SK-N-SH (cell line): ENCODE measurements at regions not wholly inside any gene's neighbourhood (a gene's known extent, or its start where the extent isn't known, plus 50 kb on each side); places are given as distances from the start of the nearest gene placed in this dataset.
A peak's percentile ranks its signal among the peaks of the same experiment; 100 is the strongest.

ENCODE experiments used
- CTCF ChIA-PET: fragments of 300-600, 350-600 bp; formaldehyde crosslinking; extraction: SDS; loops from one replicate; lab custom pipeline; 2021; lab: Yijun Ruan, JAX
- POLR2A ChIA-PET: fragments of 350-600 bp; sonication (Branson Sonifier 250); formaldehyde crosslinking; extraction: SDS; loops from one replicate; lab custom pipeline; 2020; ENCODE audit warnings: antibody characterized with exemption, inconsistent platforms; lab: Yijun Ruan, JAX
- DNase-seq: peaks from one replicate; pipeline ENCODE4 v3.0.0; 2012
- H2AFZ ChIP-seq: fragments of 200-600 bp; sonication (generic); 2 replicates; pipeline ENCODE4 v1.8.1; 2016; ENCODE audit warnings: antibody characterized with exemption, mild to moderate bottlenecking, low read depth
- H3F3A ChIP-seq: fragments of 200-600 bp; sonication (generic); replicated peaks from 2 replicates; pipeline ENCODE3; 2016; ENCODE audit warnings: antibody characterized with exemption, mild to moderate bottlenecking; ENCODE audit not compliant: insufficient read depth
- H3K27ac ChIP-seq, 2 experiments: fragments of 200-500 bp in 1 of 2; fragments of 200-600 bp in 1 of 2; sonication (Bioruptor generic) in 1 of 2; sonication (generic), shearing (Covaris generic) in 1 of 2; 2 replicates each; pipeline versions ENCODE4 v1.5.1 to v1.6.1; 2014 to 2016; ENCODE audit warnings: low read depth in 2 of 2, inconsistent platforms in 1 of 2, low read length in 1 of 2, mild to moderate bottlenecking in 1 of 2, mixed read lengths in 1 of 2
- H3K27me3 ChIP-seq: fragments of 200-600 bp; sonication (generic), shearing (Covaris generic); 2 replicates; pipeline ENCODE4 v1.6.1; 2016; ENCODE audit warnings: mixed run types; ENCODE audit not compliant: insufficient read depth
- H3K36me3 ChIP-seq, 2 experiments: fragments of 200-500 bp in 1 of 2; fragments of 200-600 bp in 1 of 2; sonication (Bioruptor generic) in 1 of 2; sonication (generic) in 1 of 2; replicated peaks in 1 of 2; 2 replicates each; pipeline versions ENCODE3 to v1.5.1; 2014 to 2016; ENCODE audit warnings: low read length in 1 of 2, mild to moderate bottlenecking in 1 of 2; ENCODE audit not compliant: insufficient read depth in 2 of 2, control insufficient read depth in 1 of 2
- H3K4me1 ChIP-seq, 2 experiments: fragments of 200-500 bp in 1 of 2; fragments of 200-600 bp in 1 of 2; sonication (Bioruptor generic) in 1 of 2; sonication (generic), shearing (Covaris generic) in 1 of 2; 2 replicates each; pipeline versions ENCODE4 v1.5.1 to v1.6.1; 2014 to 2016; ENCODE audit warnings: low read depth in 1 of 2, low read length in 1 of 2, mixed run types in 1 of 2; ENCODE audit not compliant: insufficient read depth in 2 of 2, control insufficient read depth in 1 of 2
- H3K4me2 ChIP-seq: fragments of 200-600 bp; sonication (generic), shearing (Covaris generic); 2 replicates; pipeline ENCODE4 v1.6.1; 2017; ENCODE audit warnings: mixed run types
- H3K4me3 ChIP-seq, 2 experiments: fragments of 200-500 bp in 1 of 2; fragments of 200-600 bp in 1 of 2; sonication (Bioruptor generic) in 1 of 2; sonication (generic), shearing (Covaris generic) in 1 of 2; 2 replicates each; pipeline versions ENCODE4 v1.5.1 to v1.8.1; 2014 to 2016; ENCODE audit warnings: low read depth in 2 of 2, inconsistent platforms in 1 of 2, low read length in 1 of 2, mild to moderate bottlenecking in 1 of 2, mixed read lengths in 1 of 2, moderate library complexity in 1 of 2
- H3K79me2 ChIP-seq: fragments of 200-600 bp; sonication (generic); 2 replicates; pipeline ENCODE4 v1.8.1; 2017; ENCODE audit warnings: mild to moderate bottlenecking; ENCODE audit not compliant: insufficient read depth
- H3K9ac ChIP-seq: fragments of 200-600 bp; sonication (generic); 2 replicates; pipeline ENCODE4 v1.6.1; 2017; ENCODE audit warnings: mixed run types
- H3K9me2 ChIP-seq: fragments of 200-600 bp; sonication (generic); 2 replicates; pipeline ENCODE4 v1.6.1; 2017; ENCODE audit warnings: mixed run types
- H3K9me3 ChIP-seq: fragments of 200-600 bp; sonication (generic); 2 replicates; pipeline ENCODE4 v1.6.1; 2017; ENCODE audit warnings: mixed run types, mild to moderate bottlenecking, moderate library complexity
- H4K20me1 ChIP-seq: fragments of 200-600 bp; sonication (generic); 2 replicates; pipeline ENCODE4 v1.6.1; 2017; ENCODE audit warnings: mild to moderate bottlenecking, mixed run types; ENCODE audit not compliant: insufficient read depth
- GABPA ChIP-seq: IDR thresholded peaks from 2 replicates; pipeline ENCODE4 v1.4.0; 2012; ENCODE audit warnings: low read depth, mild to moderate bottlenecking
- GATA2 ChIP-seq: sonication (generic); formaldehyde crosslinking; IDR thresholded peaks from 2 replicates; pipeline ENCODE4 v1.5.0; 2020; ENCODE audit warnings: mild to moderate bottlenecking, missing genetic modification reagents
- JUND ChIP-seq: IDR thresholded peaks from 2 replicates; pipeline ENCODE4 v1.4.0; 2012
- MEF2A ChIP-seq: IDR thresholded peaks from 2 replicates; pipeline ENCODE4 v1.4.0; 2012; ENCODE audit warnings: low read depth, borderline replicate concordance
- NFIC ChIP-seq: IDR thresholded peaks from 2 replicates; pipeline ENCODE4 v1.4.0; 2012; ENCODE audit warnings: borderline replicate concordance
- NRF1 ChIP-seq: IDR thresholded peaks from 2 replicates; pipeline ENCODE4 v1.6.1; 2012; ENCODE audit warnings: low read depth, mild to moderate bottlenecking, low read length
- POLR2AphosphoS5 ChIP-seq: IDR thresholded peaks from 2 replicates; pipeline ENCODE4 v1.6.1; 2012; ENCODE audit warnings: low read depth, low read length
- SMC3 ChIP-seq: IDR thresholded peaks from 2 replicates; pipeline ENCODE4 v1.6.1; 2012; ENCODE audit warnings: low read depth, low read length, improper control_type of control experiment
- WGBS: methylation state at CpG from one replicate; pipeline ENCODE4 v1.1.6; 2017; ENCODE audit warnings: low lambda C conversion rate; 5-methylcytosine and 5-hydroxymethylcytosine counted together
- TF ChIP-seq, protein P1 (sequence below): IDR thresholded peaks from 2 replicates; pipeline ENCODE4 v1.4.0; 2012; ENCODE audit warnings: low read depth, borderline replicate concordance
- TF ChIP-seq, protein P2 (sequence below): fragments of 150-350 bp; IDR thresholded peaks from 2 replicates; pipeline ENCODE4 v1.6.1; 2016; ENCODE audit warnings: mild to moderate bottlenecking, low read depth, low read length

GRCh38 chr6:87971605-87972262 lies 75.9 kb upstream of the SPACA1 start:
- Histone ChIP-seq H4K20me1 (no peaks in the 10 kb centered on the region), H3K4me2 (no peak overlapping the region), H3K9me2 (no peaks in the 10 kb centered on the region), H2AFZ (no peak overlapping the region), H3K79me2 (no peaks in the 10 kb centered on the region), H3K4me3 (no peak overlapping the region), H3K9ac (no peak overlapping the region), H3K4me1 (no peaks in the 10 kb centered on the region; a peak in 1 of 4 replicates), H3K27me3 (no peaks in the 10 kb centered on the region; the same call in 1 of the 2 replicates), H3K27ac (no peak overlapping the region), H3K9me3 (no peaks in the 10 kb centered on the region), H3F3A (no peaks in the 10 kb centered on the region), H3K36me3 (no peaks in the 10 kb centered on the region)
- TF ChIP-seq, protein P1, sequence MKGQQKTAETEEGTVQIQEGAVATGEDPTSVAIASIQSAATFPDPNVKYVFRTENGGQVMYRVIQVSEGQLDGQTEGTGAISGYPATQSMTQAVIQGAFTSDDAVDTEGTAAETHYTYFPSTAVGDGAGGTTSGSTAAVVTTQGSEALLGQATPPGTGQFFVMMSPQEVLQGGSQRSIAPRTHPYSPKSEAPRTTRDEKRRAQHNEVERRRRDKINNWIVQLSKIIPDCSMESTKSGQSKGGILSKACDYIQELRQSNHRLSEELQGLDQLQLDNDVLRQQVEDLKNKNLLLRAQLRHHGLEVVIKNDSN, result no peak
- TF ChIP-seq NFIC, result no peak
- TF ChIP-seq GATA2 (CRISPR knock-in tag), result no peak
- no peak for TF ChIP-seq JUND
- no peak for TF ChIP-seq SMC3
- TF ChIP-seq GABPA, result no peak
- TF ChIP-seq, protein P2, sequence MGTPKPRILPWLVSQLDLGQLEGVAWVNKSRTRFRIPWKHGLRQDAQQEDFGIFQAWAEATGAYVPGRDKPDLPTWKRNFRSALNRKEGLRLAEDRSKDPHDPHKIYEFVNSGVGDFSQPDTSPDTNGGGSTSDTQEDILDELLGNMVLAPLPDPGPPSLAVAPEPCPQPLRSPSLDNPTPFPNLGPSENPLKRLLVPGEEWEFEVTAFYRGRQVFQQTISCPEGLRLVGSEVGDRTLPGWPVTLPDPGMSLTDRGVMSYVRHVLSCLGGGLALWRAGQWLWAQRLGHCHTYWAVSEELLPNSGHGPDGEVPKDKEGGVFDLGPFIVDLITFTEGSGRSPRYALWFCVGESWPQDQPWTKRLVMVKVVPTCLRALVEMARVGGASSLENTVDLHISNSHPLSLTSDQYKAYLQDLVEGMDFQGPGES, result no peak
- TF ChIP-seq NRF1, result no peak
- POLR2A ChIA-PET, result no interaction called here
- 28% methylated on average over 5 of the region's 5 CpGs for WGBS
- CTCF ChIA-PET, result interaction anchor here (0.9 kb wide), 1 partner anchor 899 kb away, joined by 3 read pairs; no protein-coding TSS in a partner anchor
- no peak for DNase-seq

DNA sequence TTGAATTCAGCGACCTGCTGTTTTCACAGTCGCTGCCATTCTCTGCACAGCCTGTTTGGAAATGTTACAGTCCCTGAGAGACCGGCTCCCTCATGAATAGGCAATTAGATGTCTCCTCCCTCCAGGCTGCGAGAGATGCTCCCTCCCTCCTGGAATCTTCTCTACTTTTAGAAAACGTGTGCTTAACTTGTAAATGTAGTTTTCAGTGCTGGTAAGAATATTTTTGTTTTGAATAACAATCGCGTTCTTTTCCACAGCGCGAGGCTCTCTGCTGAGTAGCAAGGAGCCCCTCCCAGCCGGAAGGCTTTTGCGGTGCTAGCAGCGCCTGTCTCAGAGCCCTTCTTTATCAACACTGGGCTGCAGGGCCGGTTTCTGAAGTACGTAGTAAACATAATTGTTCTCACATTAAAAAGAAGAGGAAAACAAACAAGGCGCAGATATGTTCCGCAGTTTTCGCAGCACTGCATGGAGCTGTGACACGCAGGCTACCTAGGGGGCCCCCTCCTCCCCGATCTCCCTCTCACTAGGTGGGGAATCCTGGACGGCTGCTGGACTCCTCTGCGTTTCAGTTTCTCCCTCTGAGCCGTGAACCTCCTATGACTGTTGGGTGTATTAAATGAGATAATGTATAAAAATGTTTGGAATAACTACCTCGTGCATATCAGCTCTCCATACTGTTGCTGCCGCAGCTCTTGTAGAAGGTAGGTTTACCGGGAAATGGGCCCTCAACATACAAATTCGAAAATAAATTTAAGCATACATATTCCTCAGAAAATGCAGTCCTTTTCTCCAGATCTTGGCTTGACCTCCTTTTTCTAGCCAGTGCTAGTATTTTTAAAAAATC lies 79.0 kb upstream of the SPACA1 start:
- H3K27ac ChIP-seq, result no peak overlapping the region
- DNase-seq, result peak; percentile 30
- H3K9ac ChIP-seq, result no peak overlapping the region
- no peaks in the 10 kb centered on the region for H3K36me3 ChIP-seq
- peak overlapping the region; percentile 45 to 59 for H3K4me3 ChIP-seq
- ChIA-PET POLR2A (no interaction called here), CTCF (interaction anchor here (0.9 to 1.0 kb wide), 2 partner anchors 11 to 136 kb away, joined by 3 read pairs; no protein-coding TSS in a partner anchor)
- no peak for TF ChIP-seq POLR2AphosphoS5
- TF ChIP-seq MEF2A, result no peak
- no peak for TF ChIP-seq NFIC
- peak overlapping the region; percentile 68 for H3K4me2 ChIP-seq
- no peaks in the 10 kb centered on the region for H3F3A ChIP-seq
- H2AFZ ChIP-seq, result peak overlapping the region; percentile 54; the same call in 1 of the 2 replicates
- no peaks in the 10 kb centered on the region for H3K9me2 ChIP-seq
- no peaks in the 10 kb centered on the region; a peak in 1 of 4 replicates for H3K4me1 ChIP-seq
- H3K79me2 ChIP-seq, result no peaks in the 10 kb centered on the region
- H3K27me3 ChIP-seq, result no peaks in the 10 kb centered on the region; the same call in 1 of the 2 replicates
- no peaks in the 10 kb centered on the region for H4K20me1 ChIP-seq
- H3K9me3 ChIP-seq, result no peaks in the 10 kb centered on the region
- WGBS, result 11% methylated on average over 26 of the region's 26 CpGs
